ENCODE measurements at regions not wholly inside any gene's neighbourhood (a gene's known extent, or its start where the extent isn't known, plus 50 kb on each side); places are given as distances from the start of the nearest gene placed in this dataset.

GRCh38 chr5:50995285-50995942 is 329.0 kb downstream of the PARP8 start:
- H3K36me3 Mint-ChIP-seq (ENCODE audit: low read depth), result no peaks in the 10 kb centered on the region
- H3K27ac Mint-ChIP-seq, result no peak overlapping the region
- ChIA-PET POLR2A (no interaction called here), CTCF (no interaction called here)
- H3K27me3 Mint-ChIP-seq, result no peaks in the 10 kb centered on the region
- ATAC-seq (ENCODE audit: low read depth) (no peak), DNase-seq (no peak)
- intact Hi-C loops (cut with micrococcal nuclease), result no loop called here
- no peak overlapping the region for H3K4me3 Mint-ChIP-seq
- H3K9me3 Mint-ChIP-seq, result no peaks in the 10 kb centered on the region
- TF ChIP-seq, protein P1, sequence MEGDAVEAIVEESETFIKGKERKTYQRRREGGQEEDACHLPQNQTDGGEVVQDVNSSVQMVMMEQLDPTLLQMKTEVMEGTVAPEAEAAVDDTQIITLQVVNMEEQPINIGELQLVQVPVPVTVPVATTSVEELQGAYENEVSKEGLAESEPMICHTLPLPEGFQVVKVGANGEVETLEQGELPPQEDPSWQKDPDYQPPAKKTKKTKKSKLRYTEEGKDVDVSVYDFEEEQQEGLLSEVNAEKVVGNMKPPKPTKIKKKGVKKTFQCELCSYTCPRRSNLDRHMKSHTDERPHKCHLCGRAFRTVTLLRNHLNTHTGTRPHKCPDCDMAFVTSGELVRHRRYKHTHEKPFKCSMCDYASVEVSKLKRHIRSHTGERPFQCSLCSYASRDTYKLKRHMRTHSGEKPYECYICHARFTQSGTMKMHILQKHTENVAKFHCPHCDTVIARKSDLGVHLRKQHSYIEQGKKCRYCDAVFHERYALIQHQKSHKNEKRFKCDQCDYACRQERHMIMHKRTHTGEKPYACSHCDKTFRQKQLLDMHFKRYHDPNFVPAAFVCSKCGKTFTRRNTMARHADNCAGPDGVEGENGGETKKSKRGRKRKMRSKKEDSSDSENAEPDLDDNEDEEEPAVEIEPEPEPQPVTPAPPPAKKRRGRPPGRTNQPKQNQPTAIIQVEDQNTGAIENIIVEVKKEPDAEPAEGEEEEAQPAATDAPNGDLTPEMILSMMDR (IDR thresholded peaks at IDR 0.05), result no peak
- H3K4me1 Mint-ChIP-seq, result no peaks in the 10 kb centered on the region

- no peaks in the 10 kb centered on the region for H3K4me1 Mint-ChIP-seq
- no peak overlapping the region for H3K27ac Mint-ChIP-seq
- intact Hi-C loops (cut with micrococcal nuclease), result no loop called here
- TF ChIP-seq, protein P1 (IDR thresholded peaks at IDR 0.05), result no peak
- ATAC-seq (ENCODE audit: low read depth), result no peak
- H3K27me3 Mint-ChIP-seq, result no peaks in the 10 kb centered on the region
- no peak for DNase-seq
- H3K4me3 Mint-ChIP-seq, result no peak overlapping the region
- ChIA-PET POLR2A (no interaction called here), CTCF (no interaction called here)
- no peaks in the 10 kb centered on the region for H3K9me3 Mint-ChIP-seq
- no peaks in the 10 kb centered on the region for H3K36me3 Mint-ChIP-seq (ENCODE audit: low read depth)
Observed at GRCh38 chr5:51001227-51001923, 334.9 kb downstream of the PARP8 start.

DNA sequence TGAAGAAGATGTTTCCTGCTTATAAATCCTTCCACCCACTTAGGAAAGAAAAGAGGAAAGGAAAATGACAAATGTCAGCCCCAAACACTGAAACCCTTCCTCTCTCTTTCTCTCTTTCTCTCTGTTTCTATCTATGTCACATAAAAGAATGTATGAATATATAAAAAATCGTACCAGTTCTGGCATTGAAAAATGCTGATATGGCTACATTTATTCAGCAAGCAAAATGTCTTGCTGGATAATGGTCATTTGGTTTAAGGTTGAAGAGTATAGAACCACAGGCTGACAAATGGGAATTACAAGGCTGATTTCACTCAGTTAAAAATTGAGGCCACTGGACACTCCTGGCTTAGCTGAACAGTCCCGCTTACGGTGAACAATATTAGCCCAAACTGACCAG is 335.9 kb downstream of the PARP8 start:
- H3K27ac Mint-ChIP-seq, result no peak overlapping the region
- no peaks in the 10 kb centered on the region for H3K36me3 Mint-ChIP-seq (ENCODE audit: low read depth)
- H3K9me3 Mint-ChIP-seq, result no peaks in the 10 kb centered on the region
- DNase-seq, result no peak
- no peaks in the 10 kb centered on the region for H3K4me1 Mint-ChIP-seq
- no peaks in the 10 kb centered on the region for H3K27me3 Mint-ChIP-seq
- H3K4me3 Mint-ChIP-seq, result no peak overlapping the region
- TF ChIP-seq, protein P1 (IDR thresholded peaks at IDR 0.05), result no peak
- ATAC-seq (ENCODE audit: low read depth), result no peak
- intact Hi-C loops (cut with micrococcal nuclease), result no loop called here
- ChIA-PET POLR2A (no interaction called here), CTCF (no interaction called here)

GRCh38 chr5:51013036-51013435 is 346.6 kb downstream of the PARP8 start:
- H3K4me1 Mint-ChIP-seq, result no peaks in the 10 kb centered on the region
- H3K27me3 Mint-ChIP-seq, result no peaks in the 10 kb centered on the region
- ATAC-seq (ENCODE audit: low read depth) (no peak), DNase-seq (no peak)
- ChIA-PET POLR2A (no interaction called here), CTCF (no interaction called here)
- intact Hi-C loops (cut with micrococcal nuclease), result no loop called here
- H3K27ac Mint-ChIP-seq, result no peak overlapping the region
- no peaks in the 10 kb centered on the region for H3K9me3 Mint-ChIP-seq
- TF ChIP-seq, protein P1 (IDR thresholded peaks at IDR 0.05), result no peak
- no peak overlapping the region for H3K4me3 Mint-ChIP-seq
- no peaks in the 10 kb centered on the region for H3K36me3 Mint-ChIP-seq (ENCODE audit: low read depth)

DNA sequence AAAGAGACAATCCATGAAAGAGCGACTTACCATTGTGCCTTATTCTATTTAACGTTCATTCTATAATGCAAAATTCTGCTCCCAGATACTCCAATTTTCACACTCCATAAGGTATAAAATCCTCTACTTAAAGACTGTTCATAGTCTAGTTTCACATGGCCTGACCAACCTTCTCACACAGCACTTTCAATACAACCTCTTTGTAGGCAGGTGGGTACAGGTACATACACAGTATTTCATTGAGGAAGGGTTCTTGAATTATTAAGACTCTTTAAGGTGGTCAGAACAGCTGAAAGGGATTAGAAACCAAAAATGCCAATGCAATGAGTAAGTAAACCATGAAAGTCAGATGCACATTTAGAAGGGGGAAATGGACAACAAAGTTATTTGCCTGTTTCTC is 352.0 kb downstream of the PARP8 start:
- ChIA-PET POLR2A (no interaction called here), CTCF (no interaction called here)
- H3K27me3 Mint-ChIP-seq, result no peaks in the 10 kb centered on the region
- intact Hi-C loops (cut with micrococcal nuclease), result no loop called here
- H3K4me1 Mint-ChIP-seq, result no peaks in the 10 kb centered on the region
- no peak for DNase-seq
- no peaks in the 10 kb centered on the region for H3K9me3 Mint-ChIP-seq
- no peak overlapping the region for H3K27ac Mint-ChIP-seq
- H3K36me3 Mint-ChIP-seq (ENCODE audit: low read depth), result no peaks in the 10 kb centered on the region
- no peak for ATAC-seq (ENCODE audit: low read depth)
- H3K4me3 Mint-ChIP-seq, result no peak overlapping the region
- TF ChIP-seq, protein P1 (IDR thresholded peaks at IDR 0.05), result no peak

Data from activated B cell treated with CpG ODN at 0.5 μM for 24 hours (primary cell).